Fibroblast of lung (primary cell): ENCODE measurements at regions not wholly inside any gene's neighbourhood (a gene's known extent, or its start where the extent isn't known, plus 50 kb on each side); places are given as distances from the start of the nearest gene placed in this dataset.

Experiments
- EZH2 ChIP-seq: IDR thresholded peaks from 2 replicates; pipeline ENCODE4 v1.5.1; 2012; ENCODE audit warnings: low read length, control low read depth, mild to moderate bottlenecking; ENCODE audit errors: missing control alignments
- TF ChIP-seq, protein P1 (sequence below), 2 donors: IDR thresholded peaks in 1 of 2; conservative IDR thresholded peaks in 1 of 2; 1 replicate in 1 of 2; 2 replicates in 1 of 2; pipeline ENCODE4 v1.5.1; 2011 to 2012; ENCODE audit warnings: low read length in 2 of 2, control low read depth in 1 of 2, inconsistent platforms in 1 of 2, low read depth in 1 of 2, mild to moderate bottlenecking in 1 of 2

- TF ChIP-seq EZH2, result no peak
- TF ChIP-seq, protein P1, sequence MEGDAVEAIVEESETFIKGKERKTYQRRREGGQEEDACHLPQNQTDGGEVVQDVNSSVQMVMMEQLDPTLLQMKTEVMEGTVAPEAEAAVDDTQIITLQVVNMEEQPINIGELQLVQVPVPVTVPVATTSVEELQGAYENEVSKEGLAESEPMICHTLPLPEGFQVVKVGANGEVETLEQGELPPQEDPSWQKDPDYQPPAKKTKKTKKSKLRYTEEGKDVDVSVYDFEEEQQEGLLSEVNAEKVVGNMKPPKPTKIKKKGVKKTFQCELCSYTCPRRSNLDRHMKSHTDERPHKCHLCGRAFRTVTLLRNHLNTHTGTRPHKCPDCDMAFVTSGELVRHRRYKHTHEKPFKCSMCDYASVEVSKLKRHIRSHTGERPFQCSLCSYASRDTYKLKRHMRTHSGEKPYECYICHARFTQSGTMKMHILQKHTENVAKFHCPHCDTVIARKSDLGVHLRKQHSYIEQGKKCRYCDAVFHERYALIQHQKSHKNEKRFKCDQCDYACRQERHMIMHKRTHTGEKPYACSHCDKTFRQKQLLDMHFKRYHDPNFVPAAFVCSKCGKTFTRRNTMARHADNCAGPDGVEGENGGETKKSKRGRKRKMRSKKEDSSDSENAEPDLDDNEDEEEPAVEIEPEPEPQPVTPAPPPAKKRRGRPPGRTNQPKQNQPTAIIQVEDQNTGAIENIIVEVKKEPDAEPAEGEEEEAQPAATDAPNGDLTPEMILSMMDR (conservative IDR thresholded peaks at IDR 0.05 in 1 of 2, IDR thresholded peaks at IDR 0.05 in 1 of 2; ENCODE audit: low read depth in 1 of 2, low read length in 2 of 2), result no peak
Observed at GRCh38 chr18:34283506-34283905, 58.8 kb upstream of the NOL4 start.
